ENCODE measurements at regions not wholly inside any gene's neighbourhood (a gene's known extent, or its start where the extent isn't known, plus 50 kb on each side); places are given as distances from the start of the nearest gene placed in this dataset.
A peak's percentile ranks its signal among the peaks of the same experiment; 100 is the strongest.

DNA sequence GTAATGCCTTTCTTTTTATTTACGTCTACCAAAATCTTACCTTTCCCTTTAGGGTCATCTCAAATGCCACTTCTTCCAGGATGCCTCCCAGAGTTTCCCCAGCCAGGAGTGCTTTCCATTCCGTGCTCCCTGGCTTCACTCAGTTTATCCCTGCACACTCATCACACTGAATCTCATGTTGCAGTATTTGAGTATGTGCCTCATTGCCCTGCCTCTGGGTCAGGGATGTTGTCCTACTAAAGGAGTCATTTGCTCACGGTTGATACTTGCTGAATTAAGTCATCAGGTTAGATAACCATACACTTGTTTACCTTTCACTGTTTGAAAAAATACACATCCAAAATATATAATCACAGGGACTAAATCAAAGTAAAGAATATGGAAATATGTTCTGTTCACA lies 356.2 kb upstream of the GATB start:
- Histone ChIP-seq H3K27ac (ENCODE audit: control insufficient read depth, insufficient read depth) (no peak overlapping the region), H3K36me3 (ENCODE audit: control insufficient read depth in 2 of 2, insufficient read depth in 2 of 2, low read length in 1 of 2) (no peaks in the 10 kb centered on the region), H2AFZ (ENCODE audit: control insufficient read depth, low read depth, low read length) (no peak overlapping the region), H3K9me3 (replicated peaks; ENCODE audit: control insufficient read depth, insufficient read depth, low read length) (no peaks in the 10 kb centered on the region), H3K27me3 (replicated peaks in 1 of 2; ENCODE audit: control insufficient read depth in 2 of 2, insufficient read depth in 2 of 2, low read length in 1 of 2) (no peaks in the 10 kb centered on the region), H4K20me1 (ENCODE audit: control insufficient read depth, insufficient read depth) (no peaks in the 10 kb centered on the region), H3K4me2 (ENCODE audit: control insufficient read depth, insufficient read depth) (no peak overlapping the region), H3K4me3 (no peak overlapping the region), H3K79me2 (ENCODE audit: control insufficient read depth, insufficient read depth, low read length) (no peaks in the 10 kb centered on the region), H3K9ac (ENCODE audit: control insufficient read depth, insufficient read depth, low read length) (no peak overlapping the region), H3K4me1 (ENCODE audit: control insufficient read depth, insufficient read depth, low read length) (peaks cover 3% of the 10 kb centered on the region; the same call in 1 of the 2 replicates)
- no peak for TF ChIP-seq JUNB (IDR thresholded peaks at IDR 0.05)
- no peak for FAIRE-seq
- intact Hi-C loops (cut with micrococcal nuclease; ENCODE audit: unreplicated experiment) (no loop called here), in situ Hi-C loops (cut with MboI) (no loop called here)
- no peak for DNase-seq (ENCODE audit: low read depth, low spot score)
- POLR2A ChIA-PET: no interaction called here
- no TSS peak for BruUV-seq (replicated peaks)
- CTCF ChIA-PET: interaction anchor here (0.6 kb wide), 1 partner anchor 382 kb away, joined by 3 read pairs; no protein-coding TSS in a partner anchor
- ATAC-seq: no peak
- RAD21 ChIA-PET (ENCODE audit: unreplicated experiment): no interaction called here
- SMC1A ChIA-PET (ENCODE audit: uncharacterized antibody, unreplicated experiment): no interaction called here
- 28% methylated on average over 3 of the region's 3 CpGs for WGBS (ENCODE audit: insufficient coverage, insufficient replicate concordance, low lambda C conversion rate, missing lambda C conversion rate)

DNA sequence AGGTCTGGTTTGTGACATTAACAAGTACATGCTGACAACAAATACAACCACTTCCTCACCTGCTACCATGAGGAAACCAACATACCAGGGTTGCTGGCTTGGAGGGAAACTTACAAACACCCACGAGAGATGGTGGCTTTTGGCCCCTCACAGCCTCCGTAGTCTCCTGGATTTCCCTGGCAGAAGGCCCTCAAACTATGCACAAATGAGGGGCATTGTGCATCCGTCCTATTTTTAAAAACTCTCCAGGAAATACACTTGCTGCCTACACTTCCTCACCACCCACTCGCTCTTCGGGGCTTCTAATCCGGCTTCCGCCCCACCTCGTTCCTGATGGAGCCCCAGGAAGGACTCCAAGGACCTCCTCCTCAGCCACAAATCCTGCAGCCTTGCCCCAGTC lies 355.0 kb upstream of the GATB start:
- no peaks in the 10 kb centered on the region for H3K27me3 ChIP-seq (replicated peaks in 1 of 2; ENCODE audit: control insufficient read depth in 2 of 2, insufficient read depth in 2 of 2, low read length in 1 of 2)
- peaks cover 3% of the 10 kb centered on the region; the same call in 1 of the 2 replicates for H3K4me1 ChIP-seq (ENCODE audit: control insufficient read depth, insufficient read depth, low read length)
- 32% methylated on average over 8 of the region's 8 CpGs for WGBS (ENCODE audit: insufficient coverage, insufficient replicate concordance, low lambda C conversion rate, missing lambda C conversion rate)
- ATAC-seq (no peak), DNase-seq (ENCODE audit: low read depth, low spot score) (no peak), FAIRE-seq (no peak)
- RAD21 ChIA-PET (ENCODE audit: unreplicated experiment): no interaction called here
- H3K4me3 ChIP-seq: no peak overlapping the region
- no peaks in the 10 kb centered on the region for H3K36me3 ChIP-seq (ENCODE audit: control insufficient read depth in 2 of 2, insufficient read depth in 2 of 2, low read length in 1 of 2)
- POLR2A ChIA-PET: no interaction called here
- H3K9ac ChIP-seq (ENCODE audit: control insufficient read depth, insufficient read depth, low read length): no peak overlapping the region
- SMC1A ChIA-PET (ENCODE audit: uncharacterized antibody, unreplicated experiment): no interaction called here
- no peaks in the 10 kb centered on the region for H3K79me2 ChIP-seq (ENCODE audit: control insufficient read depth, insufficient read depth, low read length)
- no peaks in the 10 kb centered on the region for H3K9me3 ChIP-seq (replicated peaks; ENCODE audit: control insufficient read depth, insufficient read depth, low read length)
- CTCF ChIA-PET: no interaction called here
- peak overlapping the region; percentile 69 for H2AFZ ChIP-seq (ENCODE audit: control insufficient read depth, low read depth, low read length)
- no peaks in the 10 kb centered on the region for H4K20me1 ChIP-seq (ENCODE audit: control insufficient read depth, insufficient read depth)
- peak overlapping the region; percentile 70 for H3K4me2 ChIP-seq (ENCODE audit: control insufficient read depth, insufficient read depth)
- in situ Hi-C loops (cut with MboI): no loop called here
- intact Hi-C loops (cut with micrococcal nuclease; ENCODE audit: unreplicated experiment): no loop called here
- no TSS peak for BruUV-seq (replicated peaks)
- TF ChIP-seq, protein P1, sequence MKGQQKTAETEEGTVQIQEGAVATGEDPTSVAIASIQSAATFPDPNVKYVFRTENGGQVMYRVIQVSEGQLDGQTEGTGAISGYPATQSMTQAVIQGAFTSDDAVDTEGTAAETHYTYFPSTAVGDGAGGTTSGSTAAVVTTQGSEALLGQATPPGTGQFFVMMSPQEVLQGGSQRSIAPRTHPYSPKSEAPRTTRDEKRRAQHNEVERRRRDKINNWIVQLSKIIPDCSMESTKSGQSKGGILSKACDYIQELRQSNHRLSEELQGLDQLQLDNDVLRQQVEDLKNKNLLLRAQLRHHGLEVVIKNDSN (IDR thresholded peaks at IDR 0.05; ENCODE audit: borderline replicate concordance, extremely low read length, insufficient read depth, low read depth, low read length): no peak
- TF ChIP-seq SUPT20H (IDR thresholded peaks at IDR 0.05; ENCODE audit: borderline replicate concordance, control insufficient read depth, low read depth, low read length) (no peak), RUNX3 (IDR thresholded peaks at IDR 0.05; ENCODE audit: low read length) (peak; percentile 22; the same call in 1 of the 2 replicates), ETV6 (conservative IDR thresholded peaks at IDR 0.05 in 1 of 2, IDR thresholded peaks at IDR 0.05 in 1 of 2; ENCODE audit: borderline replicate concordance in 1 of 2, low read depth in 1 of 2) (no peak; a peak in 1 of 4 replicates), SPI1 (IDR thresholded peaks at IDR 0.05; ENCODE audit: borderline replicate concordance, insufficient read depth, low read depth, low read length) (0 out of 2 replicates have a peak, but pooled peaks have one; percentile 49)
- no peak overlapping the region for H3K27ac ChIP-seq (ENCODE audit: control insufficient read depth, insufficient read depth)

Measured in GM12878 (cell line).